Fibroblast of the conjunctiva (primary cell): ENCODE measurements at regions not wholly inside any gene's neighbourhood (a gene's known extent, or its start where the extent isn't known, plus 50 kb on each side); places are given as distances from the start of the nearest gene placed in this dataset.

ENCODE experiments used
- DNase-seq: peaks from one replicate; pipeline ENCODE4 v3.0.0-alpha.2; 2010; ENCODE audit warnings: low read depth

- DNase-seq: no peak
Measured at GRCh38 chr12:115758877-115759620, 518.4 kb downstream of the MED13L start.

- DNase-seq: no peak
Measured at GRCh38 chr12:115758183-115758582, 519.3 kb downstream of the MED13L start.

GRCh38 chr12:115756804-115757203 is 520.7 kb downstream of the MED13L start:
- DNase-seq: no peak

- DNase-seq: no peak
Measured at GRCh38 chr12:115756271-115756670, 521.2 kb downstream of the MED13L start.

- DNase-seq: no peak
Measured at GRCh38 chr12:115755725-115756085, 521.8 kb downstream of the MED13L start.

- no peak for DNase-seq
Measured at GRCh38 chr12:115755061-115755724, 522.3 kb downstream of the MED13L start.

- DNase-seq: peak; percentile 65
Measured at GRCh38 chr12:115752913-115753726, 524.4 kb downstream of the MED13L start.

GRCh38 chr12:115752156-115752555 is 525.3 kb downstream of the MED13L start:
- no peak for DNase-seq

- DNase-seq: no peak
Measured at GRCh38 chr12:115750340-115750739, 527.2 kb downstream of the MED13L start.

- no peak for DNase-seq
Measured at GRCh38 chr12:115749071-115749841, 528.2 kb downstream of the MED13L start.

- no peak for DNase-seq
Measured at GRCh38 chr12:115740586-115741155, 536.8 kb downstream of the MED13L start.

GRCh38 chr12:115737895-115738294 is 539.6 kb downstream of the MED13L start:
- no peak for DNase-seq

- no peak for DNase-seq
Measured at GRCh38 chr12:115736360-115736759, 541.1 kb downstream of the MED13L start.

GRCh38 chr12:115730975-115731541 is 546.4 kb downstream of the MED13L start:
- DNase-seq: no peak

- DNase-seq: no peak
Measured at GRCh38 chr12:115726691-115727090, 550.8 kb downstream of the MED13L start.

- no peak for DNase-seq
Measured at GRCh38 chr12:115722181-115722580, 555.3 kb downstream of the MED13L start.

- DNase-seq: no peak
Measured at GRCh38 chr12:115716551-115716950, 560.9 kb downstream of the MED13L start.

- no peak for DNase-seq
Measured at GRCh38 chr12:115712676-115713075, 564.8 kb downstream of the MED13L start.

GRCh38 chr12:115710104-115710564 is 567.4 kb downstream of the MED13L start:
- DNase-seq: peak; percentile 55

- DNase-seq: peak; percentile 27
Measured at GRCh38 chr12:115709540-115710011, 567.9 kb downstream of the MED13L start.

- no peak for DNase-seq
Measured at GRCh38 chr12:115708801-115709200, 568.7 kb downstream of the MED13L start.
